Heart left ventricle (tissue), 13 donors: ENCODE measurements at regions not wholly inside any gene's neighbourhood (a gene's known extent, or its start where the extent isn't known, plus 50 kb on each side); places are given as distances from the start of the nearest gene placed in this dataset.
A peak's percentile ranks its signal among the peaks of the same experiment; 100 is the strongest.

Experiments
- CTCF ChIP-seq, 12 donors: fragments of 200-600 bp; sonication (generic) in 4 of 12; IDR thresholded peaks; one replicate each; pipeline versions ENCODE4 v1.5.0 to v1.8.0; 2018 to 2022; ENCODE audit warnings: antibody characterized with exemption in 12 of 12, mild to moderate bottlenecking in 5 of 12
- POLR2A ChIP-seq, 2 donors: fragments of 450-650 bp; IDR thresholded peaks; one replicate each; pipeline ENCODE4 v1.6.1; 2017; ENCODE audit warnings: antibody characterized with exemption in 2 of 2, mild to moderate bottlenecking in 2 of 2, moderate library complexity in 2 of 2
- donor health status: ischemic (EF 13 %, LVEDD 7.1; RV severe dilation, severe dysfunction).
- donor health status: DM: no; HTN: yes; CAD: no.
- donor health status: DM: no; HTN: no; CAD: no.
- donor health status: ischemic (EF 25% LVEDD 6.9; RV normal size, moderate dysfunction).
- donor health status: ischemic (EF 25% LVEDD 5.7; RV mildly dilated, moderate dysfunction).
- donor health status: ischemic (EF 35%, LVEDD 5.7; RV mildly dilated, moderate dysfunction).
- donor health status: nonischemic (EF 11% LVEDD 7.7; RV severe dilation, severe dysfunction).
- donor health status: DM: yes; HTN: yes; CAD: no.
- donor health status: PGD.
- donor health status: ischemic (EF 29% LVEDD 5.4; RV normal size, mild dysfunction).
- donor health status: nonischemic (EF 23%, LVEDD 6.1; RV moderate dilation, normal function).

- peak in 10 of 12 donors; percentile 10 to 56 (median 38) for TF ChIP-seq CTCF (IDR thresholded peaks at IDR 0.05)
- TF ChIP-seq POLR2A (IDR thresholded peaks at IDR 0.05): no peak
Measured at GRCh38 chr7:66413379-66414114, 208.4 kb downstream of the TPST1 start.
